T-helper 1 cell treated with Interleukin-12 subunit alpha and Interleukin-12 subunit beta and Interleukin-4 antibody, amounts not matched to agents 30 μg/mL and 1 μg/mL, for 36 hours (primary cell): ENCODE measurements at regions not wholly inside any gene's neighbourhood (a gene's known extent, or its start where the extent isn't known, plus 50 kb on each side); places are given as distances from the start of the nearest gene placed in this dataset.

Experiments
- H3K27ac Mint-ChIP-seq: one replicate; pipeline ENCODE4 v1.8.0; 2021; ENCODE audit warnings: mild to moderate bottlenecking, mixed read lengths
- H3K27me3 Mint-ChIP-seq: one replicate; pipeline ENCODE4 v1.8.0; 2021; ENCODE audit warnings: low read depth, mixed read lengths
- H3K36me3 Mint-ChIP-seq: one replicate; pipeline ENCODE4 v1.8.0; 2021; ENCODE audit warnings: low read depth, mixed read lengths
- H3K4me1 Mint-ChIP-seq: one replicate; pipeline ENCODE4 v1.8.0; 2021; ENCODE audit warnings: low read depth, mixed read lengths
- H3K4me3 Mint-ChIP-seq: one replicate; pipeline ENCODE4 v1.8.0; 2021; ENCODE audit warnings: mild to moderate bottlenecking, moderate library complexity, mixed read lengths
- H3K9me3 Mint-ChIP-seq: one replicate; pipeline ENCODE4 v1.8.0; 2021; ENCODE audit warnings: mixed read lengths

- no peak overlapping the region for H3K4me3 Mint-ChIP-seq
- H3K4me1 Mint-ChIP-seq: no peaks in the 10 kb centered on the region
- no peak overlapping the region for H3K27ac Mint-ChIP-seq
- no peaks in the 10 kb centered on the region for H3K36me3 Mint-ChIP-seq
- H3K9me3 Mint-ChIP-seq: no peaks in the 10 kb centered on the region
- H3K27me3 Mint-ChIP-seq: no peaks in the 10 kb centered on the region
Measured at GRCh38 chr11:45483416-45483815, 182.0 kb downstream of the CHST1 start.

- H3K27me3 Mint-ChIP-seq: no peaks in the 10 kb centered on the region
- no peaks in the 10 kb centered on the region for H3K4me1 Mint-ChIP-seq
- no peaks in the 10 kb centered on the region for H3K9me3 Mint-ChIP-seq
- H3K4me3 Mint-ChIP-seq: no peak overlapping the region
- H3K27ac Mint-ChIP-seq: no peak overlapping the region
- H3K36me3 Mint-ChIP-seq: no peaks in the 10 kb centered on the region
Measured at GRCh38 chr11:45482331-45482730, 183.1 kb downstream of the CHST1 start.

GRCh38 chr11:45481026-45481425, 184.4 kb downstream of the CHST1 start:
- Mint-ChIP-seq H3K27ac (no peak overlapping the region), H3K36me3 (no peaks in the 10 kb centered on the region), H3K27me3 (peaks cover 4% of the 10 kb centered on the region), H3K4me1 (no peaks in the 10 kb centered on the region), H3K4me3 (no peak overlapping the region), H3K9me3 (no peaks in the 10 kb centered on the region)

GRCh38 chr11:45477588-45477987, 187.8 kb downstream of the CHST1 start:
- H3K4me3 Mint-ChIP-seq: no peak overlapping the region
- no peaks in the 10 kb centered on the region for H3K9me3 Mint-ChIP-seq
- no peaks in the 10 kb centered on the region for H3K4me1 Mint-ChIP-seq
- H3K27me3 Mint-ChIP-seq: peaks cover 9% of the 10 kb centered on the region
- no peaks in the 10 kb centered on the region for H3K36me3 Mint-ChIP-seq
- no peak overlapping the region for H3K27ac Mint-ChIP-seq

- no peak overlapping the region for H3K27ac Mint-ChIP-seq
- H3K27me3 Mint-ChIP-seq: peaks cover 9% of the 10 kb centered on the region
- H3K36me3 Mint-ChIP-seq: no peaks in the 10 kb centered on the region
- H3K9me3 Mint-ChIP-seq: no peaks in the 10 kb centered on the region
- H3K4me3 Mint-ChIP-seq: no peak overlapping the region
- H3K4me1 Mint-ChIP-seq: no peaks in the 10 kb centered on the region
Measured at GRCh38 chr11:45476126-45476525, 189.3 kb downstream of the CHST1 start.

- Mint-ChIP-seq H3K27ac (no peak overlapping the region), H3K4me1 (no peaks in the 10 kb centered on the region), H3K27me3 (peaks cover 9% of the 10 kb centered on the region), H3K36me3 (no peaks in the 10 kb centered on the region), H3K4me3 (no peak overlapping the region), H3K9me3 (no peaks in the 10 kb centered on the region)
Measured at GRCh38 chr11:45475173-45475572, 189.0 kb upstream of the SYT13 start.

GRCh38 chr11:45473341-45473895, 187.3 kb upstream of the SYT13 start:
- no peak overlapping the region for H3K4me3 Mint-ChIP-seq

GRCh38 chr11:45472716-45473317, 186.7 kb upstream of the SYT13 start:
- Mint-ChIP-seq H3K4me3 (no peak overlapping the region), H3K9me3 (no peaks in the 10 kb centered on the region), H3K27ac (no peak overlapping the region), H3K4me1 (no peaks in the 10 kb centered on the region), H3K36me3 (no peaks in the 10 kb centered on the region), H3K27me3 (peaks cover 13% of the 10 kb centered on the region)

More at GRCh38 chr11:45473341-45473895, 187.3 kb upstream of the SYT13 start:
- Mint-ChIP-seq H3K9me3 (no peaks in the 10 kb centered on the region), H3K27me3 (peaks cover 13% of the 10 kb centered on the region), H3K4me1 (no peaks in the 10 kb centered on the region), H3K36me3 (no peaks in the 10 kb centered on the region), H3K27ac (no peak overlapping the region)

- Mint-ChIP-seq H3K27ac (no peak overlapping the region), H3K27me3 (peaks cover 11% of the 10 kb centered on the region), H3K4me1 (no peaks in the 10 kb centered on the region), H3K36me3 (no peaks in the 10 kb centered on the region), H3K4me3 (no peak overlapping the region), H3K9me3 (no peaks in the 10 kb centered on the region)
Measured at GRCh38 chr11:45471266-45471665, 185.1 kb upstream of the SYT13 start.

GRCh38 chr11:45470794-45471167, 184.6 kb upstream of the SYT13 start:
- Mint-ChIP-seq H3K4me3 (no peak overlapping the region), H3K4me1 (no peaks in the 10 kb centered on the region), H3K9me3 (no peaks in the 10 kb centered on the region), H3K27me3 (peaks cover 8% of the 10 kb centered on the region), H3K27ac (no peak overlapping the region), H3K36me3 (no peaks in the 10 kb centered on the region)

GRCh38 chr11:45470151-45470793, 184.1 kb upstream of the SYT13 start:
- Mint-ChIP-seq H3K9me3 (no peaks in the 10 kb centered on the region), H3K4me3 (no peak overlapping the region), H3K36me3 (no peaks in the 10 kb centered on the region), H3K4me1 (no peaks in the 10 kb centered on the region), H3K27me3 (peaks cover 8% of the 10 kb centered on the region), H3K27ac (no peak overlapping the region)

- Mint-ChIP-seq H3K9me3 (no peaks in the 10 kb centered on the region), H3K27me3 (peaks cover 6% of the 10 kb centered on the region), H3K36me3 (no peaks in the 10 kb centered on the region), H3K4me1 (no peaks in the 10 kb centered on the region), H3K27ac (no peak overlapping the region), H3K4me3 (no peak overlapping the region)
Measured at GRCh38 chr11:45468267-45468856, 182.2 kb upstream of the SYT13 start.

- Mint-ChIP-seq H3K9me3 (no peaks in the 10 kb centered on the region), H3K4me1 (no peaks in the 10 kb centered on the region), H3K4me3 (no peak overlapping the region), H3K36me3 (no peaks in the 10 kb centered on the region), H3K27ac (no peak overlapping the region), H3K27me3 (peaks cover 3% of the 10 kb centered on the region)
Measured at GRCh38 chr11:45463541-45463940, 177.4 kb upstream of the SYT13 start.

- Mint-ChIP-seq H3K4me3 (no peak overlapping the region), H3K4me1 (no peaks in the 10 kb centered on the region), H3K27ac (no peak overlapping the region), H3K27me3 (peaks cover 3% of the 10 kb centered on the region), H3K36me3 (no peaks in the 10 kb centered on the region), H3K9me3 (no peaks in the 10 kb centered on the region)
Measured at GRCh38 chr11:45461514-45461913, 175.4 kb upstream of the SYT13 start.

GRCh38 chr11:45459491-45459890, 173.3 kb upstream of the SYT13 start:
- Mint-ChIP-seq H3K27me3 (peaks cover 7% of the 10 kb centered on the region), H3K4me1 (no peaks in the 10 kb centered on the region), H3K9me3 (no peaks in the 10 kb centered on the region), H3K36me3 (no peaks in the 10 kb centered on the region), H3K4me3 (no peak overlapping the region), H3K27ac (no peak overlapping the region)
